Endothelial cell of umbilical vein (primary cell): ENCODE measurements at regions not wholly inside any gene's neighbourhood (a gene's known extent, or its start where the extent isn't known, plus 50 kb on each side); places are given as distances from the start of the nearest gene placed in this dataset.

Experiments
- GATA2 ChIP-seq: IDR thresholded peaks from 2 replicates; pipeline ENCODE4 v1.7.0; 2011; ENCODE audit warnings: low read depth, mild to moderate bottlenecking, moderate library complexity, mixed read lengths, low read length; ENCODE audit not compliant: insufficient read length, insufficient read depth
- JUN ChIP-seq: IDR thresholded peaks from 2 replicates; pipeline ENCODE4 v1.6.1; 2011; ENCODE audit warnings: borderline replicate concordance, low read depth; ENCODE audit not compliant: insufficient read length, insufficient read depth
- MAX ChIP-seq: IDR thresholded peaks from 2 replicates; pipeline ENCODE4 v1.6.1; 2011; ENCODE audit not compliant: insufficient read depth, insufficient read length
- POLR2A ChIP-seq: IDR thresholded peaks from 2 replicates; pipeline ENCODE4 v1.6.1; 2012; ENCODE audit warnings: low read depth, mild to moderate bottlenecking, control low read depth, low read length
- POLR2AphosphoS5 ChIP-seq: IDR thresholded peaks from 2 replicates; pipeline ENCODE4 v1.6.1; 2012; ENCODE audit warnings: low read depth, mild to moderate bottlenecking, control low read depth, low read length, moderate library complexity; ENCODE audit not compliant: insufficient read depth
- TF ChIP-seq, protein P1 (sequence below), 2 donors: IDR thresholded peaks; 1 replicate in 1 of 2; 2 replicates in 1 of 2; pipeline ENCODE4 v1.5.1; 2011; ENCODE audit warnings: low read length in 2 of 2, mild to moderate bottlenecking in 2 of 2, moderate library complexity in 2 of 2, control low read depth in 1 of 2, inconsistent platforms in 1 of 2, low read depth in 1 of 2; ENCODE audit not compliant: insufficient read depth in 1 of 2; ENCODE audit errors: extremely low read depth in 1 of 2

DNA sequence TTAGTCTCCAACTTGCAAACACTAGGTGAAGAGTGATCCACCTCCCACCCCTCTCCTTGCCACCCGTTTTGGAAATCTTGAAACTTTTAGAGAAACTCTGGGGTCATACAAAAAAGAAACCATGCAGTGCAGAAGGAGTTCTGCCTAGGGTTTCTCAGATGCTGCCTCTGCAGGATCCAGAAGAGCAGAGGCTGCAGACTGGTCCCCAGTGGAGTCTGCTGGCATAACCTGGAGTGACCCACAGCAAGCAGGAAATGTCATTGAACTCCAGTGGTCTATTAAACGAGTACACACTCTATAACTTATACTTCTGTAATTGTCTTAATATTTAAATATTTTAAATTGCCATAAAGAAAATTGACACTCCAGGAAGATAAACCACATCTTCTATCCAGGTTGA lies 280.7 kb upstream of the NT5E start:
- TF ChIP-seq, protein P1, sequence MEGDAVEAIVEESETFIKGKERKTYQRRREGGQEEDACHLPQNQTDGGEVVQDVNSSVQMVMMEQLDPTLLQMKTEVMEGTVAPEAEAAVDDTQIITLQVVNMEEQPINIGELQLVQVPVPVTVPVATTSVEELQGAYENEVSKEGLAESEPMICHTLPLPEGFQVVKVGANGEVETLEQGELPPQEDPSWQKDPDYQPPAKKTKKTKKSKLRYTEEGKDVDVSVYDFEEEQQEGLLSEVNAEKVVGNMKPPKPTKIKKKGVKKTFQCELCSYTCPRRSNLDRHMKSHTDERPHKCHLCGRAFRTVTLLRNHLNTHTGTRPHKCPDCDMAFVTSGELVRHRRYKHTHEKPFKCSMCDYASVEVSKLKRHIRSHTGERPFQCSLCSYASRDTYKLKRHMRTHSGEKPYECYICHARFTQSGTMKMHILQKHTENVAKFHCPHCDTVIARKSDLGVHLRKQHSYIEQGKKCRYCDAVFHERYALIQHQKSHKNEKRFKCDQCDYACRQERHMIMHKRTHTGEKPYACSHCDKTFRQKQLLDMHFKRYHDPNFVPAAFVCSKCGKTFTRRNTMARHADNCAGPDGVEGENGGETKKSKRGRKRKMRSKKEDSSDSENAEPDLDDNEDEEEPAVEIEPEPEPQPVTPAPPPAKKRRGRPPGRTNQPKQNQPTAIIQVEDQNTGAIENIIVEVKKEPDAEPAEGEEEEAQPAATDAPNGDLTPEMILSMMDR (IDR thresholded peaks at IDR 0.05; ENCODE audit: extremely low read depth in 1 of 2, insufficient read depth in 1 of 2, low read depth in 1 of 2, low read length in 2 of 2), result no peak
- no peak for TF ChIP-seq MAX
- TF ChIP-seq POLR2A, result no peak
- TF ChIP-seq JUN, result no peak
- no peak for TF ChIP-seq POLR2AphosphoS5
- no peak for TF ChIP-seq GATA2
